HepG2 (cell line): ENCODE measurements at regions not wholly inside any gene's neighbourhood (a gene's known extent, or its start where the extent isn't known, plus 50 kb on each side); places are given as distances from the start of the nearest gene placed in this dataset.

Experiments
- ASH2L ChIP-seq: fragments of 300-600, 200-600 bp; sonication (generic); IDR thresholded peaks from 2 replicates; pipeline ENCODE4 v1.7.0; 2017; ENCODE audit warnings: low read depth, mild to moderate bottlenecking, moderate library complexity, mixed read lengths, low read length; ENCODE audit not compliant: insufficient read length
- ATRX ChIP-seq: sonication (generic); formaldehyde crosslinking; IDR thresholded peaks from 2 replicates; pipeline ENCODE4 v1.4.0; 2020; ENCODE audit warnings: missing genetic modification reagents, borderline replicate concordance
- BRF2 ChIP-seq: sonication (generic); formaldehyde crosslinking; IDR thresholded peaks from 2 replicates; pipeline ENCODE4 v1.8.1; 2022; ENCODE audit warnings: mild to moderate bottlenecking, missing genetic modification reagents
- EED ChIP-seq: sonication (generic); formaldehyde crosslinking; IDR thresholded peaks from 2 replicates; pipeline ENCODE4 v1.5.0; 2020; ENCODE audit warnings: mild to moderate bottlenecking, missing genetic modification reagents
- FOXJ3 ChIP-seq: sonication (generic); formaldehyde crosslinking; IDR thresholded peaks from 2 replicates; pipeline ENCODE4 v1.4.0; 2020; ENCODE audit warnings: missing genetic modification reagents, mild to moderate bottlenecking, borderline replicate concordance
- FOXK1 ChIP-seq: sonication (generic); formaldehyde crosslinking; IDR thresholded peaks from 2 replicates; pipeline ENCODE4 v1.4.0; 2020; ENCODE audit warnings: low read depth, missing genetic modification reagents, borderline replicate concordance
- HOXA5 ChIP-seq: sonication (generic); formaldehyde crosslinking; IDR thresholded peaks from 2 replicates; pipeline ENCODE4 v1.4.0; 2020; ENCODE audit warnings: missing genetic modification reagents
- JUNB ChIP-seq: sonication (generic); formaldehyde crosslinking; IDR thresholded peaks from 2 replicates; pipeline ENCODE4 v1.8.0; 2022; ENCODE audit warnings: missing genetic modification reagents, mild to moderate bottlenecking, borderline replicate concordance
- KDM5A ChIP-seq: fragments of 200-600 bp; sonication (generic); IDR thresholded peaks from 2 replicates; pipeline ENCODE4 v1.7.0; 2018; ENCODE audit warnings: antibody characterized with exemption, mild to moderate bottlenecking, low read length, borderline replicate concordance
- MAX ChIP-seq: IDR thresholded peaks from 2 replicates; pipeline ENCODE4 v1.6.1; 2012; ENCODE audit warnings: inconsistent platforms
- MLXIP ChIP-seq: sonication (generic); formaldehyde crosslinking; IDR thresholded peaks from 2 replicates; pipeline ENCODE4 v1.9.0; 2021; ENCODE audit warnings: missing genetic modification reagents, borderline replicate concordance
- NFRKB ChIP-seq: fragments of 450-650 bp; IDR thresholded peaks from 2 replicates; pipeline ENCODE4 v1.6.1; 2017
- STAG1 ChIP-seq: sonication (generic); formaldehyde crosslinking; IDR thresholded peaks from 2 replicates; pipeline ENCODE4 v1.4.0; 2020; ENCODE audit warnings: missing genetic modification reagents
- TBP ChIP-seq: sonication (generic); formaldehyde crosslinking; IDR thresholded peaks from 2 replicates; pipeline ENCODE4 v1.5.0; 2020; ENCODE audit warnings: missing genetic modification reagents
- WIZ ChIP-seq: sonication (generic); formaldehyde crosslinking; IDR thresholded peaks from 2 replicates; pipeline ENCODE4 v1.5.1; 2020; ENCODE audit warnings: mild to moderate bottlenecking, missing genetic modification reagents
- ZNF143 ChIP-seq: sonication (generic); formaldehyde crosslinking; IDR thresholded peaks from 2 replicates; pipeline ENCODE4 v1.4.0; 2020; ENCODE audit warnings: missing genetic modification reagents
- ZNF180 ChIP-seq: sonication (generic); formaldehyde crosslinking; IDR thresholded peaks from 2 replicates; pipeline ENCODE4 v1.4.0; 2020; ENCODE audit warnings: low read depth, missing genetic modification reagents, borderline replicate concordance
- ZNF510 ChIP-seq: sonication (generic); formaldehyde crosslinking; IDR thresholded peaks from 2 replicates; pipeline ENCODE4 v1.4.0; 2020; ENCODE audit warnings: low read depth, mild to moderate bottlenecking, missing genetic modification reagents
- ZNF550 ChIP-seq: sonication (generic); formaldehyde crosslinking; IDR thresholded peaks from 2 replicates; pipeline ENCODE4 v1.4.0; 2020; ENCODE audit warnings: mild to moderate bottlenecking, missing genetic modification reagents, borderline replicate concordance
- ZNF709 ChIP-seq: sonication (generic); formaldehyde crosslinking; IDR thresholded peaks from 2 replicates; pipeline ENCODE4 v1.5.0; 2020; ENCODE audit warnings: mild to moderate bottlenecking, missing genetic modification reagents
- ZNF710 ChIP-seq: sonication (generic); formaldehyde crosslinking; IDR thresholded peaks from 2 replicates; pipeline ENCODE4 v1.5.0; 2020; ENCODE audit warnings: mild to moderate bottlenecking, missing genetic modification reagents, borderline replicate concordance
- ZNF740 ChIP-seq: sonication (generic); formaldehyde crosslinking; IDR thresholded peaks from 2 replicates; pipeline ENCODE4 v1.4.0; 2020; ENCODE audit warnings: missing genetic modification reagents
- ZSCAN9 ChIP-seq: IDR thresholded peaks from 2 replicates; pipeline ENCODE4 v1.6.1; 2016; ENCODE audit warnings: borderline replicate concordance

- no peak for TF ChIP-seq NFRKB
- TF ChIP-seq ZNF550 = no peak
- TF ChIP-seq MAX = peak; percentile 30; the same call in 1 of the 2 replicates
- no peak for TF ChIP-seq EED
- TF ChIP-seq STAG1 (CRISPR knock-in tag) = peak; percentile 52
- TF ChIP-seq ZSCAN9 (CRISPR knock-in tag) = no peak
- TF ChIP-seq WIZ (CRISPR knock-in tag) = no peak
- TF ChIP-seq ZNF710 = no peak
- TF ChIP-seq ASH2L = peak; percentile 23
- no peak for TF ChIP-seq MLXIP (CRISPR knock-in tag)
- TF ChIP-seq ZNF510 (CRISPR knock-in tag) = no peak
- no peak for TF ChIP-seq TBP (CRISPR knock-in tag)
- TF ChIP-seq ATRX (CRISPR knock-in tag) = no peak
- TF ChIP-seq FOXJ3 (CRISPR knock-in tag) = no peak
- TF ChIP-seq HOXA5 = 0 out of 2 replicates have a peak, but pooled peaks have one; percentile 24
- no peak for TF ChIP-seq ZNF740
- TF ChIP-seq ZNF180 = no peak
- TF ChIP-seq KDM5A = no peak
- TF ChIP-seq FOXK1 (CRISPR knock-in tag) = no peak
- TF ChIP-seq BRF2 (CRISPR knock-in tag) = no peak
- no peak for TF ChIP-seq ZNF143 (CRISPR knock-in tag)
- TF ChIP-seq ZNF709 (CRISPR knock-in tag) = peak; percentile 66; the same call in 1 of the 2 replicates
- TF ChIP-seq JUNB (CRISPR knock-in tag) = no peak
These were observed 127.5 kb downstream of the TMEM161B start (continued) for GRCh38 chr5:88140856-88141752.
